ENCODE measurements at regions not wholly inside any gene's neighbourhood (a gene's known extent, or its start where the extent isn't known, plus 50 kb on each side); places are given as distances from the start of the nearest gene placed in this dataset.
"Not testable (repeated sequence)": the region's sequence is repeated elsewhere in the genome, so short reads cannot be mapped to it uniquely, and the experiment has no call there.

GRCh38 chr9:74412236-74412979, 84.7 kb upstream of the RORB start:
- TF ChIP-seq CTCF (IDR thresholded peaks at IDR 0.05; ENCODE audit: insufficient read depth, low read length, poor library complexity, severe bottlenecking): no peak
- Histone ChIP-seq H3K36me3 (ENCODE audit: control insufficient read depth, insufficient read depth, low read length) (no peaks in the 10 kb centered on the region), H3K27me3 (ENCODE audit: control insufficient read depth, insufficient read depth, low read length) (no peaks in the 10 kb centered on the region), H3K4me3 (ENCODE audit: low read depth, low read length) (no peak overlapping the region)
- DNase-seq (ENCODE audit: low read depth): no peak

GRCh38 chr9:74413876-74414275, 83.3 kb upstream of the RORB start:
- no peaks in the 10 kb centered on the region for H3K36me3 ChIP-seq (ENCODE audit: control insufficient read depth, insufficient read depth, low read length)
- no peak for DNase-seq (ENCODE audit: low read depth)
- no peak overlapping the region for H3K4me3 ChIP-seq (ENCODE audit: low read depth, low read length)
- no peaks in the 10 kb centered on the region for H3K27me3 ChIP-seq (ENCODE audit: control insufficient read depth, insufficient read depth, low read length)
- TF ChIP-seq CTCF (IDR thresholded peaks at IDR 0.05; ENCODE audit: insufficient read depth, low read length, poor library complexity, severe bottlenecking): no peak

GRCh38 chr9:74414325-74414724, 82.8 kb upstream of the RORB start:
- H3K4me3 ChIP-seq (ENCODE audit: low read depth, low read length): no peak overlapping the region
- no peak for TF ChIP-seq CTCF (IDR thresholded peaks at IDR 0.05; ENCODE audit: insufficient read depth, low read length, poor library complexity, severe bottlenecking)
- H3K27me3 ChIP-seq (ENCODE audit: control insufficient read depth, insufficient read depth, low read length): no peaks in the 10 kb centered on the region
- H3K36me3 ChIP-seq (ENCODE audit: control insufficient read depth, insufficient read depth, low read length): no peaks in the 10 kb centered on the region
- no peak for DNase-seq (ENCODE audit: low read depth)

- no peak overlapping the region for H3K4me3 ChIP-seq (ENCODE audit: low read depth, low read length)
- TF ChIP-seq CTCF (IDR thresholded peaks at IDR 0.05; ENCODE audit: insufficient read depth, low read length, poor library complexity, severe bottlenecking): no peak
Measured at GRCh38 chr9:74415995-74416394, 81.1 kb upstream of the RORB start.

GRCh38 chr9:74424488-74424887, 72.6 kb upstream of the RORB start:
- H3K4me3 ChIP-seq (ENCODE audit: low read depth, low read length); DNase-seq (ENCODE audit: low read depth); H3K36me3 ChIP-seq (ENCODE audit: control insufficient read depth, insufficient read depth, low read length); H3K27me3 ChIP-seq (ENCODE audit: control insufficient read depth, insufficient read depth, low read length): not testable (repeated sequence)

More at GRCh38 chr9:74415995-74416394, 81.1 kb upstream of the RORB start:
- no peaks in the 10 kb centered on the region for H3K36me3 ChIP-seq (ENCODE audit: control insufficient read depth, insufficient read depth, low read length)
- H3K27me3 ChIP-seq (ENCODE audit: control insufficient read depth, insufficient read depth, low read length): no peaks in the 10 kb centered on the region
- no peak for DNase-seq (ENCODE audit: low read depth)

GRCh38 chr9:74431467-74431866, 65.7 kb upstream of the RORB start:
- no peaks in the 10 kb centered on the region for H3K36me3 ChIP-seq (ENCODE audit: control insufficient read depth, insufficient read depth, low read length)
- no peak for DNase-seq (ENCODE audit: low read depth)
- no peak overlapping the region for H3K4me3 ChIP-seq (ENCODE audit: low read depth, low read length)
- no peak for TF ChIP-seq CTCF (IDR thresholded peaks at IDR 0.05; ENCODE audit: insufficient read depth, low read length, poor library complexity, severe bottlenecking)
- no peaks in the 10 kb centered on the region for H3K27me3 ChIP-seq (ENCODE audit: control insufficient read depth, insufficient read depth, low read length)

Measured in kidney epithelial cell (primary cell).